NB4 (cell line): ENCODE measurements at regions not wholly inside any gene's neighbourhood (a gene's known extent, or its start where the extent isn't known, plus 50 kb on each side); places are given as distances from the start of the nearest gene placed in this dataset.

Experiments used
- MYC ChIP-seq: IDR thresholded peaks from 2 replicates; pipeline ENCODE4 v1.6.1; 2011; ENCODE audit warnings: low read depth, low read length
- POLR2A ChIP-seq: IDR thresholded peaks from 2 replicates; pipeline ENCODE4 v1.6.1; 2011; ENCODE audit warnings: mild to moderate bottlenecking; ENCODE audit not compliant: insufficient read length; ENCODE audit errors: extremely low read depth
- TF ChIP-seq, protein P1 (sequence below): IDR thresholded peaks from one replicate; pipeline ENCODE4 v1.5.1; 2012; ENCODE audit warnings: low read depth, low read length

DNA sequence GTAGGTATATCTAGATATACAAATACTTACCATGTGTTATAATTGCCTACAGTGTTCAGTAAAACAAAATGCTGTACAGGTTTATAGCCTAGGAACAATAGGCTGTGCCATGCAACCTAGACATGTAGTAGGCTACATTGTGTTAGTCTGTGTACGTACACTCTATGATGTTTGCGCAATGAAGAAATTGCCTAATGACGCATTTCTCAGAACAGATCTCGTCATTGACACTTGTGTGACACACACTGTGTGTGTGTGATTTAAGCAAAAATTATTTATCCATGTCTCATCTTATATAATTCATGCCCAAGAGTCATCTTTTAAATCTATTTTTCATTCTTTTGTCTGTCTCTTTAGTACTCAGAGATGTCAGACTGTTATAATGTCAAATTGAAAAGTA is 1888.8 kb upstream of the PCDH20 start:
- no peak for TF ChIP-seq POLR2A
- TF ChIP-seq, protein P1, sequence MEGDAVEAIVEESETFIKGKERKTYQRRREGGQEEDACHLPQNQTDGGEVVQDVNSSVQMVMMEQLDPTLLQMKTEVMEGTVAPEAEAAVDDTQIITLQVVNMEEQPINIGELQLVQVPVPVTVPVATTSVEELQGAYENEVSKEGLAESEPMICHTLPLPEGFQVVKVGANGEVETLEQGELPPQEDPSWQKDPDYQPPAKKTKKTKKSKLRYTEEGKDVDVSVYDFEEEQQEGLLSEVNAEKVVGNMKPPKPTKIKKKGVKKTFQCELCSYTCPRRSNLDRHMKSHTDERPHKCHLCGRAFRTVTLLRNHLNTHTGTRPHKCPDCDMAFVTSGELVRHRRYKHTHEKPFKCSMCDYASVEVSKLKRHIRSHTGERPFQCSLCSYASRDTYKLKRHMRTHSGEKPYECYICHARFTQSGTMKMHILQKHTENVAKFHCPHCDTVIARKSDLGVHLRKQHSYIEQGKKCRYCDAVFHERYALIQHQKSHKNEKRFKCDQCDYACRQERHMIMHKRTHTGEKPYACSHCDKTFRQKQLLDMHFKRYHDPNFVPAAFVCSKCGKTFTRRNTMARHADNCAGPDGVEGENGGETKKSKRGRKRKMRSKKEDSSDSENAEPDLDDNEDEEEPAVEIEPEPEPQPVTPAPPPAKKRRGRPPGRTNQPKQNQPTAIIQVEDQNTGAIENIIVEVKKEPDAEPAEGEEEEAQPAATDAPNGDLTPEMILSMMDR, result no peak
- TF ChIP-seq MYC, result no peak
